RWPE1 (cell line): ENCODE measurements at regions not wholly inside any gene's neighbourhood (a gene's known extent, or its start where the extent isn't known, plus 50 kb on each side); places are given as distances from the start of the nearest gene placed in this dataset.

Experiments used
- CTCF ChIA-PET: fragments of 350-600 bp; sonication (Branson Sonifier 250); formaldehyde crosslinking; extraction: SDS; loops from one replicate; lab custom pipeline; 2021; lab: Yijun Ruan, JAX
- POLR2A ChIA-PET: fragments of 400-600 bp; formaldehyde crosslinking; extraction: SDS; loops from one replicate; lab custom pipeline; 2020; ENCODE audit warnings: antibody characterized with exemption; ENCODE audit not compliant: low non-redundant PET; lab: Yijun Ruan, JAX
- DNase-seq: peaks from one replicate; pipeline ENCODE4 v3.0.0; 2012; ENCODE audit warnings: low spot score
- H3K27ac ChIP-seq: fragments of 450-650 bp; 2 replicates; pipeline ENCODE4 v1.5.1; 2017
- TF ChIP-seq, protein P1 (sequence below): fragments of 450-650 bp; conservative IDR thresholded peaks from 2 replicates; pipeline ENCODE4 v1.5.1; 2017; ENCODE audit warnings: low read depth, mild to moderate bottlenecking

DNA sequence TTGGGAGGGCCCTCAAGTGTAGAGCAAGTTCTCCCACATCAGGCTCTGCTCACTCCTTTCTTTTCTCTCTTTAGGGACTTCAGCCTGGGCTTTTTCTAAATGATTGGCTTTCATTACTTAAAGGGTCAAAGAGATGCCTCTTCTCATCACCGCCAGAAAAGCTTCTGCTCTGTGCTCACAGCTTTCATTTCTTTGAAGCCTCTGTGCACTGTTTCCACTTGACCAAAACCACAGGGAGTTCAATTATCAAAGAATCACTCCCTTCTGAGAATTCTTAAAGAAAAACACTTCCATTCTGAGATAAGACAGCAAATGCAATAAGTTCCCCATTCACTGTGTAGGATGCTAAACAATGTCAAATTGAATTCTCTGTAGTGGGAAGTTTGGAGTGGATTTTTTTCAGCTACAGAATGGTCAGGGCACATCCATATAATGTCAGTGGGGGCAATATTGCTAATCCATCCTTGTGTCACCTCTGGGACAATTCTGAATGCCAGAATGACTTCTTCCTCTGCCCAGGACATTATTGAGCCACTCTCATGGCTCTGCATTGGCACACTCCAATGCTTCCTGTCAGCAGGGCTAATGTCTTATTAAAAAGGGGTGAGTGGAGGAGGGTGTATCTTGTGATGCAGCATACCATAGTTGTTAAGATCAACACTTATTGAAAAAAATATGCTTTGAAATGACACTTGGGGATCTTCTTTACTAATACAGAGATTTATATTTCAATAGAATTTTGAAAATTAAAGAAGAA lies 217.6 kb downstream of the SNCA start:
- ChIA-PET POLR2A (no interaction called here), CTCF (no interaction called here)
- no peak for DNase-seq
- TF ChIP-seq, protein P1, sequence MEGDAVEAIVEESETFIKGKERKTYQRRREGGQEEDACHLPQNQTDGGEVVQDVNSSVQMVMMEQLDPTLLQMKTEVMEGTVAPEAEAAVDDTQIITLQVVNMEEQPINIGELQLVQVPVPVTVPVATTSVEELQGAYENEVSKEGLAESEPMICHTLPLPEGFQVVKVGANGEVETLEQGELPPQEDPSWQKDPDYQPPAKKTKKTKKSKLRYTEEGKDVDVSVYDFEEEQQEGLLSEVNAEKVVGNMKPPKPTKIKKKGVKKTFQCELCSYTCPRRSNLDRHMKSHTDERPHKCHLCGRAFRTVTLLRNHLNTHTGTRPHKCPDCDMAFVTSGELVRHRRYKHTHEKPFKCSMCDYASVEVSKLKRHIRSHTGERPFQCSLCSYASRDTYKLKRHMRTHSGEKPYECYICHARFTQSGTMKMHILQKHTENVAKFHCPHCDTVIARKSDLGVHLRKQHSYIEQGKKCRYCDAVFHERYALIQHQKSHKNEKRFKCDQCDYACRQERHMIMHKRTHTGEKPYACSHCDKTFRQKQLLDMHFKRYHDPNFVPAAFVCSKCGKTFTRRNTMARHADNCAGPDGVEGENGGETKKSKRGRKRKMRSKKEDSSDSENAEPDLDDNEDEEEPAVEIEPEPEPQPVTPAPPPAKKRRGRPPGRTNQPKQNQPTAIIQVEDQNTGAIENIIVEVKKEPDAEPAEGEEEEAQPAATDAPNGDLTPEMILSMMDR, result no peak
- no peak overlapping the region for H3K27ac ChIP-seq

DNA sequence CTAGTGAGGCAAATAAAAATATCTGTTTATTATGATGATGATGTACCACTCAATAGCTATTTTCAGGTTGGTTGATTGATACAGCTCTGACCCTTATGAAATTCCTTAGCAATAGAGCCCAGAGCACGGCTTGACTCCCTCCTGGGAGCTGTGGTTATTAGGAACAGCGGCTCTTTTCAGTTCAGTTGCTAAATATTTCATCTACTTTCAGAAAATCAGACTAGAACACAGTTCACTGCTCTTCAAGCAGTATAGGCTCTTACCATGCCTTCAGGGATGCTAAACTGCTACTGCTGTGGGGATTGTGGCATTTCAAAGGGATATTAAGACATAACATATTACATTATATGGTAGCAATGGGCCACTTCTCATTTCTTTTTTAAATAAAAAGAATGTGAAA lies 218.8 kb downstream of the SNCA start:
- TF ChIP-seq, protein P1, result no peak
- POLR2A ChIA-PET, result no interaction called here
- CTCF ChIA-PET, result interaction anchor here (0.6 kb wide), 2 partner anchors 82 to 285 kb away, joined by 3 read pairs; no protein-coding TSS in a partner anchor
- no peak for DNase-seq
- H3K27ac ChIP-seq, result no peak overlapping the region

DNA sequence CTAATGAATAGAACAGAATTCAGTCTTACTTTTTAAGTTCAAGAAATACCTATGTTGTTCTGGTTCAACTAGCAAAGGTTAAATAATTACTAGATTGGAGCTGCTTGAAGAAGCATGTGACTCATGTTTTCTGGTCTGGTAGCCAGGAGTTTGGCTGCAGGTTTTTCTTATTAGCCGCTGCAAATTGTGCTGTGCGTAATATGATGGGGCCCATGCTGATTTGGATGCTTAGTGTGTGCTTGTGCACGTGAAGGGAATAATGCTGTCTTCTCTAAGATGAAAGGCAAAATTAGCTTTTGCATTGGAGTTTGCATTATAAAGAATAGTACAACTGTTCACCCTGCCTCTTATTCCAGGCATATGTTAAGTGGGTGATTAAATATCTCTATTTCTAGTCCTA lies 219.6 kb downstream of the SNCA start:
- POLR2A ChIA-PET, result no interaction called here
- TF ChIP-seq, protein P1, result no peak
- CTCF ChIA-PET, result no interaction called here

DNA sequence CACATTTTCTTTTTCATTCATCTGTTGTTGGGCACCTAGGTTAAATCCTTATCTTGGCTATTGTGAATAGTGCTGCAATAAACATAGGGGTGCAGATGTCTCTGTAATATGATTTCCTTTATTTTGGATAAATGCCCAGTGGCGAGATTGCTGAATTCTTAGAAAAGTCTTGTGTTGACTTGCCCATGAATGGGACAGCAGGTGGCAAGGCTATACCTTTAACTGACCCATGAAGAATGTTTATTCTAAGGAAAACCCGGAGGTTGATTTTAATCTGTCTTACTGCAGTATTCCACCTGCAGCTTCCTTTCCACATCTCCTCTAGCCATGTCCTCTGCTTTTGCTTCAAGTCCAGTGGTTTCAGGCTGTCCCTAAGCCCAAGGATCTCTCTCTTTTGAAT lies 220.6 kb downstream of the SNCA start:
- TF ChIP-seq, protein P1, result no peak
- DNase-seq, result no peak
- no peak overlapping the region for H3K27ac ChIP-seq
- CTCF ChIA-PET, result no interaction called here
- POLR2A ChIA-PET, result no interaction called here

More for the DNA sequence above, 219.6 kb downstream of the SNCA start:
- H3K27ac ChIP-seq, result no peak overlapping the region
- DNase-seq, result no peak

DNA sequence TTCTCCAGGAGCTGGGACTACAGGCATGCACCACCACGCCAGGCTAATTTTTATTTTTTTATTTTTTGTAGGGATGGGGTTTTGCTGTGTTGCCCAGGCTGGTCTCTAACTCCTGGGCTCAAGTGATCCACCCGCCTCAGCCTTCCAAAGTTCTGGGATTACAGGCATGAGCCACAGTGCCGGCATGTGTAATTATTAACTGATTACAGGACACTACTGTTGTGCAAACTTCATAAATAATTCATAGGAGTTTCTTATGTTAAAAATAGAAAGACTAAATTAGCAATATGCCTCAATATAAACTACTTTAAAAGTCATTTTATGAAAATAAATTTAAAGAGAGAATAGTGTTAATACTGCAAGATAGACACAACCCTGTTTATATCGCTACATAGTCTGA lies 221.9 kb downstream of the SNCA start:
- TF ChIP-seq, protein P1, result no peak
- no peak overlapping the region for H3K27ac ChIP-seq
- ChIA-PET POLR2A (no interaction called here), CTCF (no interaction called here)
- no peak for DNase-seq

DNA sequence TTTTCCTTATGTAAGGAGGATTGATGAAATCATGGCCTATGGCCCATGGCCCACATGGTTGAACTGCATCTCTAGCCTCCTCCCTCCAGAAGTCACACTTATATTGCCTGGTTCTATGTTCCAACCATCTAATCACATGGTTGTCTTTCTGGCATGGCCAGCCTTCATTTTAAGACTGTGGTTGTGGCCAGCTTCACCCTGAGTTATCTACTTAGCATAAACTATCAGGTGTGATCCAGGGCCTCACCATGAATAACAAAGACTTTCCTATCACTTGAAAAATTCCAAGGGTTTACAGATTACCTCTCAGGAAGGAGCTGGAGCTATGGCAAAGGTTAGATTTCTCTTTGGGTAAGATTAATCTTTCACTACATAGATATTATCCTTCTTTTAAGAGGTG lies 222.8 kb downstream of the SNCA start:
- ChIA-PET CTCF (interaction anchor here (0.6 kb wide), 2 partner anchors 534 to 1403 kb away, joined by 3 to 4 read pairs; no protein-coding TSS in a partner anchor), POLR2A (no interaction called here)
- no peak for DNase-seq
- TF ChIP-seq, protein P1, result no peak
- no peak overlapping the region for H3K27ac ChIP-seq
